NCI-H2029 (cell line): ENCODE measurements at regions not wholly inside any gene's neighbourhood (a gene's known extent, or its start where the extent isn't known, plus 50 kb on each side); places are given as distances from the start of the nearest gene placed in this dataset.

ENCODE experiments used
- DNase-seq: peaks from one replicate; lab custom pipeline; 2025; lab: John Stamatoyannopoulos, UW

- DNase-seq, result no peak
These were observed 233.3 kb downstream of the INSIG2 start for GRCh38 chr2:118321432-118322105.

- no peak for DNase-seq
These were observed 232.4 kb downstream of the INSIG2 start for GRCh38 chr2:118320658-118321057.

GRCh38 chr2:118320196-118320595, 231.9 kb downstream of the INSIG2 start:
- DNase-seq, result no peak

- no peak for DNase-seq
These were observed 231.0 kb downstream of the INSIG2 start for GRCh38 chr2:118319271-118319684.

GRCh38 chr2:118315606-118316005, 227.3 kb downstream of the INSIG2 start:
- no peak for DNase-seq

GRCh38 chr2:118312969-118313756, 224.9 kb downstream of the INSIG2 start:
- no peak for DNase-seq

- DNase-seq, result no peak
These were observed 222.6 kb downstream of the INSIG2 start for GRCh38 chr2:118310681-118311429.

GRCh38 chr2:118309946-118310680, 221.8 kb downstream of the INSIG2 start:
- no peak for DNase-seq

GRCh38 chr2:118309257-118309945, 221.1 kb downstream of the INSIG2 start:
- DNase-seq, result no peak

- DNase-seq, result no peak
These were observed 219.6 kb downstream of the INSIG2 start for GRCh38 chr2:118307864-118308263.

GRCh38 chr2:118301248-118301647, 213.0 kb downstream of the INSIG2 start:
- DNase-seq, result no peak

- DNase-seq, result no peak
These were observed 212.6 kb downstream of the INSIG2 start for GRCh38 chr2:118300832-118301231.

GRCh38 chr2:118296663-118297062, 208.4 kb downstream of the INSIG2 start:
- no peak for DNase-seq

GRCh38 chr2:118295592-118296390, 207.5 kb downstream of the INSIG2 start:
- no peak for DNase-seq

- DNase-seq, result no peak
These were observed 205.8 kb downstream of the INSIG2 start for GRCh38 chr2:118294063-118294462.

- no peak for DNase-seq
These were observed 204.7 kb downstream of the INSIG2 start for GRCh38 chr2:118292991-118293390.

GRCh38 chr2:118291251-118291880, 203.1 kb downstream of the INSIG2 start:
- no peak for DNase-seq

GRCh38 chr2:118290411-118291250, 202.4 kb downstream of the INSIG2 start:
- no peak for DNase-seq

GRCh38 chr2:118279005-118279404, 190.7 kb downstream of the INSIG2 start:
- DNase-seq, result no peak
